Peyer's patch (tissue), 4 donors: ENCODE measurements at regions not wholly inside any gene's neighbourhood (a gene's known extent, or its start where the extent isn't known, plus 50 kb on each side); places are given as distances from the start of the nearest gene placed in this dataset.

Experiments used
- CTCF ChIP-seq, 6 experiments: fragments of 450-650 bp in 4 of 6; fragments of 200-600 bp in 2 of 6; sonication (generic) in 1 of 6; IDR thresholded peaks; one replicate each; pipeline ENCODE4 v1.5.1; 2017 to 2019; ENCODE audit warnings: antibody characterized with exemption in 6 of 6, mild to moderate bottlenecking in 3 of 6, moderate library complexity in 1 of 6
- POLR2A ChIP-seq, 2 donors: fragments of 450-650 bp; IDR thresholded peaks; one replicate each; pipeline ENCODE4 v1.5.1; 2017; ENCODE audit warnings: antibody characterized with exemption in 2 of 2, mild to moderate bottlenecking in 2 of 2, moderate library complexity in 2 of 2

DNA sequence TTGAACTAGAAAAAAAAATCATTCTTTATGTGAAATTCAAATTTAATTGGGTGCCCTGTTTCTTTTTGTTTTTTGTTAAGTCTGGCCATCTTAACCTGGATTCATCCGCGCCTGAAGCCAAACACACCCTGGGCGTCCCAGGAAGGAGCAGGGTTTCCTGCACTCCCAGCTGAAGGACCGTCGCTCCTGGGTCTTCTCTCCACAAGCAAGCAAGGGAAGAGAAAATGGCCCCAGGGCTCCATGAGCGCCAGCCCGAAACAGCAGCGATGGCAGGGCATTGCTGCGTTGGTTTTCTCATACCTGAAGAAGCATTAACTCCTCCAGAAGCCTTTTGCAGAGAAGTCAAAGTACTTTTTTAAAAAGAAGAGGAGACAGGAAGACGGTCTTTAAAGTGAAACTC lies 105.4 kb upstream of the AFDN start:
- TF ChIP-seq CTCF (IDR thresholded peaks at IDR 0.05) (no peak), POLR2A (IDR thresholded peaks at IDR 0.05) (no peak)
